Tibial nerve (tissue), 3 donors: ENCODE measurements at regions not wholly inside any gene's neighbourhood (a gene's known extent, or its start where the extent isn't known, plus 50 kb on each side); places are given as distances from the start of the nearest gene placed in this dataset.

ENCODE experiments used
- CTCF ChIP-seq, 5 experiments: fragments of 200-600 bp in 3 of 5; fragments of 450-650 bp in 2 of 5; sonication (generic) in 3 of 5; IDR thresholded peaks; one replicate each; pipeline ENCODE4 v1.5.1; 2016 to 2019; ENCODE audit warnings: antibody characterized with exemption in 5 of 5, mild to moderate bottlenecking in 3 of 5, moderate library complexity in 2 of 5
- POLR2A ChIP-seq, 2 donors: fragments of 450-650 bp; IDR thresholded peaks; one replicate each; pipeline ENCODE4 v1.6.1; 2017; ENCODE audit warnings: antibody characterized with exemption in 2 of 2, mild to moderate bottlenecking in 2 of 2, moderate library complexity in 2 of 2

- TF ChIP-seq CTCF (IDR thresholded peaks at IDR 0.05) (no peak), POLR2A (IDR thresholded peaks at IDR 0.05) (no peak)
Measured at GRCh38 chr6:139676718-139677117, 302.3 kb upstream of the CITED2 start.
